HEK293 (cell line): ENCODE measurements at regions not wholly inside any gene's neighbourhood (a gene's known extent, or its start where the extent isn't known, plus 50 kb on each side); places are given as distances from the start of the nearest gene placed in this dataset.

Experiments used
- ZNF521 ChIP-seq: fragments of 450-650 bp; formaldehyde crosslinking; IDR thresholded peaks from 2 replicates; pipeline ENCODE4 v1.5.1; 2017; ENCODE audit warnings: missing biosample characterization, mild to moderate bottlenecking, missing genetic modification characterization
- TF ChIP-seq, protein P1 (sequence below): fragments of 450-650 bp; formaldehyde crosslinking; IDR thresholded peaks from 2 replicates; pipeline ENCODE4 v1.5.1; 2016; ENCODE audit warnings: missing biosample characterization, missing genetic modification characterization
- TF ChIP-seq, protein P2 (sequence below): fragments of 450-650 bp; formaldehyde crosslinking; IDR thresholded peaks from 2 replicates; pipeline ENCODE4 v1.5.1; 2016; ENCODE audit warnings: missing biosample characterization, missing genetic modification characterization
- TF ChIP-seq, protein P3 (sequence below): fragments of 450-650 bp; formaldehyde crosslinking; IDR thresholded peaks from 2 replicates; pipeline ENCODE4 v1.5.1; 2016; ENCODE audit warnings: missing biosample characterization, missing genetic modification characterization

DNA sequence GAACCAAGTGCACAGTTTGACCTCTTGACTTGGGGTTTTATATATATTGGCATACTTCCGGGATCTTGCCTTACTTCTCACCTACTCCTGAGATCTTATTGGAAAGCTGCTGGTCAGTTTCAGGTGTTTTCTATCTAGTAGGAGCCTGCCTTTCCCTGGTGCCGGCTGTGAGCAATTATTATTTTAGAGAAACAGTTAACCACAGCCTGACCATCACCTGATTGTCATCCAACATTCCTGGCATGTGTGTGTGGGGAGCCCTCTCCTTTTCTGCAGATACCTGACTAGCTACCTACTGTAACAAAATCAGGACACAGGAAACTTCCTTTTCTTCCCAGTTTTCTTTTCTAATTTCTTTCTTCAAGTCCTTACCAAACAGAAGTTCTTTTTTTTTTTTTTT lies 220.4 kb downstream of the ATP23 start:
- TF ChIP-seq, protein P1, sequence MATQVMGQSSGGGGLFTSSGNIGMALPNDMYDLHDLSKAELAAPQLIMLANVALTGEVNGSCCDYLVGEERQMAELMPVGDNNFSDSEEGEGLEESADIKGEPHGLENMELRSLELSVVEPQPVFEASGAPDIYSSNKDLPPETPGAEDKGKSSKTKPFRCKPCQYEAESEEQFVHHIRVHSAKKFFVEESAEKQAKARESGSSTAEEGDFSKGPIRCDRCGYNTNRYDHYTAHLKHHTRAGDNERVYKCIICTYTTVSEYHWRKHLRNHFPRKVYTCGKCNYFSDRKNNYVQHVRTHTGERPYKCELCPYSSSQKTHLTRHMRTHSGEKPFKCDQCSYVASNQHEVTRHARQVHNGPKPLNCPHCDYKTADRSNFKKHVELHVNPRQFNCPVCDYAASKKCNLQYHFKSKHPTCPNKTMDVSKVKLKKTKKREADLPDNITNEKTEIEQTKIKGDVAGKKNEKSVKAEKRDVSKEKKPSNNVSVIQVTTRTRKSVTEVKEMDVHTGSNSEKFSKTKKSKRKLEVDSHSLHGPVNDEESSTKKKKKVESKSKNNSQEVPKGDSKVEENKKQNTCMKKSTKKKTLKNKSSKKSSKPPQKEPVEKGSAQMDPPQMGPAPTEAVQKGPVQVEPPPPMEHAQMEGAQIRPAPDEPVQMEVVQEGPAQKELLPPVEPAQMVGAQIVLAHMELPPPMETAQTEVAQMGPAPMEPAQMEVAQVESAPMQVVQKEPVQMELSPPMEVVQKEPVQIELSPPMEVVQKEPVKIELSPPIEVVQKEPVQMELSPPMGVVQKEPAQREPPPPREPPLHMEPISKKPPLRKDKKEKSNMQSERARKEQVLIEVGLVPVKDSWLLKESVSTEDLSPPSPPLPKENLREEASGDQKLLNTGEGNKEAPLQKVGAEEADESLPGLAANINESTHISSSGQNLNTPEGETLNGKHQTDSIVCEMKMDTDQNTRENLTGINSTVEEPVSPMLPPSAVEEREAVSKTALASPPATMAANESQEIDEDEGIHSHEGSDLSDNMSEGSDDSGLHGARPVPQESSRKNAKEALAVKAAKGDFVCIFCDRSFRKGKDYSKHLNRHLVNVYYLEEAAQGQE (tag by site-specific recombination), result no peak
- TF ChIP-seq, protein P2, sequence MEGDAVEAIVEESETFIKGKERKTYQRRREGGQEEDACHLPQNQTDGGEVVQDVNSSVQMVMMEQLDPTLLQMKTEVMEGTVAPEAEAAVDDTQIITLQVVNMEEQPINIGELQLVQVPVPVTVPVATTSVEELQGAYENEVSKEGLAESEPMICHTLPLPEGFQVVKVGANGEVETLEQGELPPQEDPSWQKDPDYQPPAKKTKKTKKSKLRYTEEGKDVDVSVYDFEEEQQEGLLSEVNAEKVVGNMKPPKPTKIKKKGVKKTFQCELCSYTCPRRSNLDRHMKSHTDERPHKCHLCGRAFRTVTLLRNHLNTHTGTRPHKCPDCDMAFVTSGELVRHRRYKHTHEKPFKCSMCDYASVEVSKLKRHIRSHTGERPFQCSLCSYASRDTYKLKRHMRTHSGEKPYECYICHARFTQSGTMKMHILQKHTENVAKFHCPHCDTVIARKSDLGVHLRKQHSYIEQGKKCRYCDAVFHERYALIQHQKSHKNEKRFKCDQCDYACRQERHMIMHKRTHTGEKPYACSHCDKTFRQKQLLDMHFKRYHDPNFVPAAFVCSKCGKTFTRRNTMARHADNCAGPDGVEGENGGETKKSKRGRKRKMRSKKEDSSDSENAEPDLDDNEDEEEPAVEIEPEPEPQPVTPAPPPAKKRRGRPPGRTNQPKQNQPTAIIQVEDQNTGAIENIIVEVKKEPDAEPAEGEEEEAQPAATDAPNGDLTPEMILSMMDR (tag by site-specific recombination), result no peak
- no peak for TF ChIP-seq ZNF521 (tag by site-specific recombination)
- TF ChIP-seq, protein P3, sequence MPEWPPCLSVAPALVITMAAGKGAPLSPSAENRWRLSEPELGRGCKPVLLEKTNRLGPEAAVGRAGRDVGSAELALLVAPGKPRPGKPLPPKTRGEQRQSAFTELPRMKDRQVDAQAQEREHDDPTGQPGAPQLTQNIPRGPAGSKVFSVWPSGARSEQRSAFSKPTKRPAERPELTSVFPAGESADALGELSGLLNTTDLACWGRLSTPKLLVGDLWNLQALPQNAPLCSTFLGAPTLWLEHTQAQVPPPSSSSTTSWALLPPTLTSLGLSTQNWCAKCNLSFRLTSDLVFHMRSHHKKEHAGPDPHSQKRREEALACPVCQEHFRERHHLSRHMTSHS (tag by site-specific recombination), result no peak
